ENCODE measurements at regions not wholly inside any gene's neighbourhood (a gene's known extent, or its start where the extent isn't known, plus 50 kb on each side); places are given as distances from the start of the nearest gene placed in this dataset.
"Not testable (repeated sequence)": the region's sequence is repeated elsewhere in the genome, so short reads cannot be mapped to it uniquely, and the experiment has no call there.

DNA sequence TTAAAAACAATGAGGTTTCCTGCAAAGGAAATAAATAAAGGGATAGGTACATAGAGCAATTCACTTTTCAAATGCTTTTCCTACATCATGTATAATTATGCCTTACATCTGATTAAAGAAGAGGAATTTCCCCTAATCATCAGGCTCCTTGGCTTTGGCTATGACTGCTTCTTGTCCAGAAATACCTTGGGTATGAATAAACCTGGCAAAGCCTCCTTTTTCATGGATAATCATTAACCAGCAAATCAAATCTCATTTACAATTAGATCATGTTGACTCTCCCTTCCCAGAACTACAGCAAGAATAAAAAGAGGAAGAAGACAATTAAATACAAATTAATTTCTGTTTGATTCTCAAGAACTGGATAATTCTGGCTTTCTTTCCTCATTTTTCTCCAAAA is 58.0 kb upstream of the CD2AP start:
- TF ChIP-seq, protein P1, sequence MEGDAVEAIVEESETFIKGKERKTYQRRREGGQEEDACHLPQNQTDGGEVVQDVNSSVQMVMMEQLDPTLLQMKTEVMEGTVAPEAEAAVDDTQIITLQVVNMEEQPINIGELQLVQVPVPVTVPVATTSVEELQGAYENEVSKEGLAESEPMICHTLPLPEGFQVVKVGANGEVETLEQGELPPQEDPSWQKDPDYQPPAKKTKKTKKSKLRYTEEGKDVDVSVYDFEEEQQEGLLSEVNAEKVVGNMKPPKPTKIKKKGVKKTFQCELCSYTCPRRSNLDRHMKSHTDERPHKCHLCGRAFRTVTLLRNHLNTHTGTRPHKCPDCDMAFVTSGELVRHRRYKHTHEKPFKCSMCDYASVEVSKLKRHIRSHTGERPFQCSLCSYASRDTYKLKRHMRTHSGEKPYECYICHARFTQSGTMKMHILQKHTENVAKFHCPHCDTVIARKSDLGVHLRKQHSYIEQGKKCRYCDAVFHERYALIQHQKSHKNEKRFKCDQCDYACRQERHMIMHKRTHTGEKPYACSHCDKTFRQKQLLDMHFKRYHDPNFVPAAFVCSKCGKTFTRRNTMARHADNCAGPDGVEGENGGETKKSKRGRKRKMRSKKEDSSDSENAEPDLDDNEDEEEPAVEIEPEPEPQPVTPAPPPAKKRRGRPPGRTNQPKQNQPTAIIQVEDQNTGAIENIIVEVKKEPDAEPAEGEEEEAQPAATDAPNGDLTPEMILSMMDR (IDR thresholded peaks at IDR 0.05), result no peak
- ATAC-seq (peak; percentile 86), DNase-seq (no peak)
- Histone ChIP-seq H3K4me3 (no peak overlapping the region), H3K36me3 (ENCODE audit: low read depth) (no peaks in the 10 kb centered on the region), H3K4me1 (ENCODE audit: low read depth) (peaks cover 5% of the 10 kb centered on the region), H3K9me3 (no peaks in the 10 kb centered on the region)
- intact Hi-C loops (cut with DNase I, micrococcal nuclease), result loop anchor here (10.0 kb wide), 3 partner anchors 55 to 365 kb away; partner anchors contain the start of genes CD2AP (in 1 of the 2) and OPN5 (in 1 of the 2)

DNA sequence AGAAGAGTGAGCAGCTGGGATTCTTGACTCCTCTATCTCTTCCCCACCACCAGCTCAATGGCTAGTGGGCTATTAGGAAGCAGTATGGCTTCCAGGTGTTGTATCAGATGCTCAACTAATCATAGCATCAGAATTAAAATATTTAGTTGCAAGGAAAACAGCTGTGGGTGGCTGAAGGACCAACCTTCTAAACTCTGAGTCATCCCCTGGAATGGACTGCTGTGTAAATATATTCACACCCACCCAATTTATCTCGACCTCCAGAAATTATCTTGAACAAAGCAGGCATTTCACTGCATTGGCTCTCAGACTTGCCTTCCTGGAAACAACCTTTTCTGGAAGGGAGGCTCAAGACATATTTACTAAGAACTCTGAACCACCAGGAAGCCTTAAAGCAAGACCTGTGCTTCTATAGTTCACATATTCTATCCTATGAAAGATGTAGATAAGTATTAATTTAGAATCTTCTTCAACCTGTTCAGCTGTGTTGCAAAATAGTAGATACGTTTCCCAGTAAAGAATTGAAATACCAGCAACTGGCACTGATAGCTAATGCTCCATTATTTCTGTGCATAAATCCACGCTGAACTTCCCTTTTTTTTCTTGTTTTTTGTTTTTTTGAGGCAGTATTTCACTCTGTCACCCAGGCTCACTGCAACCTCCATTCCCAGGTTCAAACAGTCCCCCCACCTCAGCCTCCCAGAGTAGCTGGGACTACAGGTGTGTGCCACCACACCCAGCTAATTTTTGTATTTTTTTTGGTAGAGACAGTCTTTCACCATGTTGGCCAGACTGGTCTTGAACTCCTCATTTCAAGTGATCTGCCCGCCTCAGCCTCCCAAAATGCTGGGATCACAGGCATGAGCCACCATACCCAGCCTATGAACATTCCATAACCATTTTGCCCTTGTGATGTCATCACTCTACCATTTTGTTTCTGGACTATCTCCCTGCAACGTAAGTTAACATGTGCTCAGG is 56.9 kb upstream of the CD2AP start:
- H3K36me3 ChIP-seq (ENCODE audit: low read depth), result no peaks in the 10 kb centered on the region
- peaks cover 5% of the 10 kb centered on the region for H3K4me1 ChIP-seq (ENCODE audit: low read depth)
- no peak for DNase-seq
- intact Hi-C loops (cut with DNase I, micrococcal nuclease), result no loop called here
- ATAC-seq, result peak; percentile 78
- no peaks in the 10 kb centered on the region for H3K9me3 ChIP-seq
- TF ChIP-seq, protein P1 (IDR thresholded peaks at IDR 0.05), result no peak
- H3K4me3 ChIP-seq, result no peak overlapping the region

DNA sequence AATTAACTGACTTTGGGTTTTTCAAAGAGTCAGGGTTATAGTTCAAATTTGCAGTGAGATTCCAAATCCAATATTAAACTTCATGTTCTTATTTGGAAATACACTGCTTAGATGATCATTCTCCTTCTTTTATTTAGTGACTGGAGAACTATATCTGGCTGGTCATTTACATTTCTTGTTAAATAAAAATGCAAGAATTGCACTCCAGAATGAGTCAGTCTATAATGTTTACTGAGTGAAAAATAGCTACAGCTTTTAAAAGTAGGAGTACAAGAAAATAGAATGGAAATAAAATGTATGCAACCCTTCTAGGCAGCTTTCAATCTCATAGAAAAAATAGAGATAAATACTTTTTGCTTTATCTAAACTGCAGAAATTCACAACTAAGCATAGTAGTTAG is 54.5 kb upstream of the CD2AP start:
- intact Hi-C loops (cut with DNase I, micrococcal nuclease), result no loop called here
- TF ChIP-seq, protein P1 (IDR thresholded peaks at IDR 0.05), result no peak
- no peak for ATAC-seq
- H3K4me3 ChIP-seq, result no peak overlapping the region
- no peaks in the 10 kb centered on the region for H3K36me3 ChIP-seq (ENCODE audit: low read depth)
- no peaks in the 10 kb centered on the region for H3K9me3 ChIP-seq
- peaks cover 5% of the 10 kb centered on the region for H3K4me1 ChIP-seq (ENCODE audit: low read depth)
- DNase-seq, result no peak

DNA sequence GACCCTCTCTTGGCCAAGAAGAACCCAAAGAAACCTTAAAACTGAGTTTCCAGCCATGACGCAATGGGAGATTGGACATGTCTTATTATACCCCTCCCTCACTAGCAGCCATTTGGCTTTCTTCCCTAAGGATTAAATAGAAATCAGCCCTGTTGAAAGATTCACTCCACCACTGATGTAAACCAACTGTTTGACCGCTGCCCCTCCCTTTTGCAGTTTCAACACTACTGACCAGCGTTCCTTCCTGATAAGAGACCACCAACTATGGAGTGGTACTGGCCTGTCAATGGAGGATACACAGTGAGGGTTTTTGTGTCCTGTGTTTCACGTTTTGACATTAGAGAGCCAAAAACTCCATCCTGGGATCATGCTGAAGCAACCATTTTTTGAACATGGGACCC is 53.2 kb upstream of the CD2AP start:
- TF ChIP-seq, protein P1 (IDR thresholded peaks at IDR 0.05), result no peak
- DNase-seq (no peak), ATAC-seq (no peak)
- H3K36me3 ChIP-seq (ENCODE audit: low read depth), result no peaks in the 10 kb centered on the region
- intact Hi-C loops (cut with DNase I, micrococcal nuclease), result no loop called here
- no peak overlapping the region for H3K4me3 ChIP-seq
- H3K9me3 ChIP-seq, result peaks cover 10% of the 10 kb centered on the region
- peaks cover 5% of the 10 kb centered on the region for H3K4me1 ChIP-seq (ENCODE audit: low read depth)

DNA sequence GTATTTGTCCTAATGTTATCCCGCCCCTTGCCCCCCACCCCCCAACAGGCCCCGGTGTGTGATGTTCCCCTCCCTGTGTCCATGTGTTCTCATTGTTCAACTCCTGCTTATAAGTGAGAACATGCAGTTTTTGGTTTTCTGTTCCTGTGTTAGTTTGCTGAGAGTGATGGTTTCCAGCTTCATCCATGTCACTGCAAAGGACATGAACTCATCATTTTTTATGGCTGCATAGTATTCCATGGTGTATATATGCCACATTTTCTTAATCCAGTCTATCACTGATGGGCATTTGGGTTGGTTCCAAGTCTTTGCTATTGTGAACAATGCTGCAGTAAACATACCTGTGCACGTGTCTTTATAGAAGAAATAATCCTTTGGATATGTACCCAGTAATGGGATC is 51.9 kb upstream of the CD2AP start:
- H3K36me3 ChIP-seq (ENCODE audit: low read depth); H3K4me1 ChIP-seq (ENCODE audit: low read depth); H3K9me3 ChIP-seq; H3K4me3 ChIP-seq; ATAC-seq; intact Hi-C loops (cut with DNase I, micrococcal nuclease); DNase-seq: not testable (repeated sequence)

DNA sequence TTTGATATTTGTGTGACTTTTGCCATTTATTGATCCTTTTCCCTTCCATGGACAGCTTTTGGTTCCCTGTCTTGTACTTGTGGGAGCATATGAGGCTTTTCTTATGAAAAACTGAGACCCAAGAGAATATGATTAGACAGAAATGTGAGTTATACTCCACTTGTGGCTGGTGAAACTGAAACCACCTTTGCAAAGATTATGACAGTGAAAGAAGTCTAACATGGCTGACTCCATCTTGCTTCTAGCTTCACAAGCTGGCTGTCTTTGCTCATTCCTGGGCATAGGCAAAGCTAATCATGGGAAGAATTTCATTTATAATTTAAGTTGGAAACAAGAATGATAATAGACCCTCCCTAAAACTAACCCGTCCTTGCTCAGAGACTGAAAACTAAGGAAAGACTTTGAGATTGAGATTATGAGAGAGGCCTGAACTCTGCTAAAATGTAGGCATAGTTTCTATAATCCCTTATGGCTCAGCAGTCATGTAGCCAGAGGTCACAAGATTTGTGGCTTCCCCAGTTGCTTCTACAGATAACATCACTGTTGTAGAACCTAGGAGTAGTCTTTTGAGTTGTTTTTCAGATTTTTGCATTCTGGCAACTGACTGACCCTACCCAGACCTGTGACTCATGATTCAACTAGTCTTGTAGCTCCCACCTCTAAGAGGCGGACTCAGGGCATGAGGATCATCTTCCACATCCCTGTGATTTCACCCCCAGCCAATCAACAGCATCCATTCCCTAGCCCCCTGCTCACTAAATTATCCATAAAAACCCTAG is 50.9 kb upstream of the CD2AP start:
- DNase-seq (no peak), ATAC-seq (no peak)
- Histone ChIP-seq H3K4me1 (ENCODE audit: low read depth) (no peaks in the 10 kb centered on the region), H3K36me3 (ENCODE audit: low read depth) (no peaks in the 10 kb centered on the region), H3K9me3 (peaks cover 10% of the 10 kb centered on the region), H3K4me3 (no peak overlapping the region)
- TF ChIP-seq, protein P1 (IDR thresholded peaks at IDR 0.05), result no peak
- intact Hi-C loops (cut with DNase I, micrococcal nuclease), result no loop called here

Measured in mucosa of descending colon (tissue), 3 donors.